Epithelial cell of prostate (primary cell): ENCODE measurements at regions not wholly inside any gene's neighbourhood (a gene's known extent, or its start where the extent isn't known, plus 50 kb on each side); places are given as distances from the start of the nearest gene placed in this dataset.

Experiments
- DNase-seq: peaks from one replicate; pipeline ENCODE4 v3.0.0-alpha.2; 2011; ENCODE audit warnings: low read depth, low spot score
- H3K27ac ChIP-seq: fragments of 450-650 bp; 2 replicates; pipeline ENCODE4 v1.5.1; 2017; ENCODE audit warnings: mild to moderate bottlenecking

DNA sequence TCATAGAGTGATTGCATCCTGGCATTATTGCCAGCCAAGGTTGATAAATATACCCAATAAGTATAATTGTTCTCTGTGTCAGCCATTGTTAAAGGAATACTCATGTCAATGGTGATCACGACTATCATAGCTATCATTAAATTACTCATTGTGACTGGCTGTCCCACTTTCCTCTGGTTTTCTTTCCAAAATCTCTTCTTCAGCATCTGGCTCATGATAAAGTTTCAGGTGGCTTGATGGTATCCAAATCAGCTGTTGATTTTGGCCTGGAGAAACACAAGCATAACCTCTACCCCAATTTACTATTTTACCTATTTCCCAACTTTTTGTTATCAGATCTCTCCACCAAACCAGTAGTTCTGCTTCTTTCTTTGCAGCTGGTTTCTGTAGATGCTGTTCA is 67.1 kb upstream of the SPIN2A start:
- no peak for DNase-seq
- no peak overlapping the region for H3K27ac ChIP-seq

DNA sequence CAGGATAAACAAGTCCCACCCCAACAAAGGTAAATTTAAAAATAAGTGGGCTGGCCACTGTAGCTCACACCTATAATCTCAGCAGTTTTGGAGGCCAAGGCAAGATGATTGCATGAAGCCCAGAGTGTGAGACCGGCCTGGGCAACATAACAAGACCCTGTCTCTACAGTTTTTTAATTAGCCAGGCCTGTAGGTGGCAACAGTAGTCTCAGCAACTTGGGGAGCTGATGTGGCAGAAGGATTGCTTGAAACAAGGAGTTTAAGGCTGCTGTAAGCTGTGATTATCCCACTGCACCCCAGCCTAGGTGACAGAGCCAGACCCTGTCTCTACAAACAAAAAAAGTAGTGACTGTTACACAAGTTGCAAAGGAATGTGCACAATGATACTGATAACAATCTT is 74.6 kb upstream of the FAAH2 start:
- no peak overlapping the region for H3K27ac ChIP-seq
- DNase-seq: no peak

DNA sequence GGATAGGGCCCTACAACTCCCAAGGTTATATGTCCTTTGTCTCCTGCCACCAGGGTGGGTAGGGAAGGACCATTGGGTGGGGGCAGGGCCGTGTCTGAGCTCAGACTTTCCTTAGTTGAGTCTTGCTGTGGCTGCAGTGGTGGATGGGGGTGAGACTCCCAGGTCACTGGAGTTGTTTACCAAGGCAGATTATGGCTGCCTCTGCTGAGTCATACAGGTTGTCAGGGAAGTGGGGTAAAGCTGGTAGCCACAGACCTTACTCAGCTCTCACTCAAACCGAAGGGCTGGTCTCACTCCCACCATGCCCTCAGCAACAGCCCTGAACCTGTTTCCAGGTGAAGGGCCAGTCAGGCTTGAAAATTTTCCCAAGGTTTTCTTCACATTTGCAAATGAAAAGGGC is 58.8 kb upstream of the FAAH2 start:
- DNase-seq: peak; percentile 20

DNA sequence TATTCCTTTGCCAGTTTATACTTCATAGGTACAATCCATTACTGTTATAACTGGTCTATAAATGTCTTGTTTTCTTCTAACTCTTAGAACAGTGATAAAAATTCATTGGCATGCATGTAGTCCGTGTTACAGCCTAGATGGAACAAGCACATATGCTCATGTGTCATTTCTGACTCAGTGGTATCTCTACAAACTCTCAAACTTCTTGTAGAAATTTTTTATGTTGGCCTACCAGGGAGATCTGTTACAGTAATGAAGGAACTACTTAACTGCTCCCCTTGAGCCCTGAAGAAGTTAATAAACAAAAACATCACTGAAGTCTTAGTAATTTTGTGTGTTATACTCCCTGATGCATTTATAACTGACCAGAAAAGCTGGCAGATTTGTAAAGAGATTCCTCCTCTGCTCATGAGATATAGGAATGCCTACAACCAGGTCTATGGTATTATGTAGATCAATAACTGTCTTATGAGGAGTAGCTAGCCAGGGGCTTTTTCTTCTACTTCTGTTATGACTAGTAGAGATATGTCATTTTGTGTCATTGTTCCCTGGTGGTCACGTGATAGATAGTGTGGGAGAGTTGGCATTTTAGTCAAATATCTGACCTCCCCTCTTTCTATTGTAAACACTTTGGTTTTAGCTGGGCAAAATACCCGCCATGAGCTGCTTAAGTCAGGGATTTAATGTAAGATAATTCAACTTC is 53.7 kb upstream of the FAAH2 start:
- no peak for DNase-seq
- no peak overlapping the region for H3K27ac ChIP-seq

More for the DNA sequence above, 58.8 kb upstream of the FAAH2 start:
- H3K27ac ChIP-seq: no peak overlapping the region
